Activated CD4-positive, alpha-beta memory T cell treated with anti-CD3 and anti-CD28 coated beads for 36 hours (primary cell): ENCODE measurements at regions not wholly inside any gene's neighbourhood (a gene's known extent, or its start where the extent isn't known, plus 50 kb on each side); places are given as distances from the start of the nearest gene placed in this dataset.

Experiments
- CTCF ChIA-PET: fragments of 350-600 bp; sonication (Branson Sonifier 250); formaldehyde crosslinking; loops from one replicate; lab custom pipeline; 2021; ENCODE audit warnings: antibody characterized with exemption, inconsistent platforms; lab: Charles Lee
- POLR2A ChIA-PET: fragments of 350-600 bp; sonication (Branson Sonifier 250); formaldehyde crosslinking; loops from one replicate; lab custom pipeline; 2021; ENCODE audit warnings: antibody characterized with exemption; lab: Charles Lee
- DNase-seq: peaks from one replicate; pipeline ENCODE4 v3.0.0-alpha.2; 2020
- H3K27ac Mint-ChIP-seq: one replicate; pipeline ENCODE4 v1.8.0; 2021; ENCODE audit warnings: mixed read lengths
- H3K27me3 Mint-ChIP-seq: one replicate; pipeline ENCODE4 v1.8.0; 2021; ENCODE audit warnings: mixed read lengths
- H3K36me3 Mint-ChIP-seq: one replicate; pipeline ENCODE4 v1.8.0; 2021; ENCODE audit warnings: mixed read lengths
- H3K4me1 Mint-ChIP-seq: one replicate; pipeline ENCODE4 v1.8.0; 2021; ENCODE audit warnings: low read depth, mixed read lengths
- H3K4me3 Mint-ChIP-seq: one replicate; pipeline ENCODE4 v1.8.0; 2021; ENCODE audit warnings: mild to moderate bottlenecking, mixed read lengths
- H3K9me3 Mint-ChIP-seq: one replicate; pipeline ENCODE4 v1.8.0; 2021; ENCODE audit warnings: mixed read lengths
- intact Hi-C: fragments of 100-400 bp; cut with micrococcal nuclease; formaldehyde crosslinking; loops from one replicate; pipeline ENCODE4 v1.15.1; 2023

- ChIA-PET POLR2A (no interaction called here), CTCF (no interaction called here)
- Mint-ChIP-seq H3K4me1 (peaks cover 5% of the 10 kb centered on the region), H3K27ac (no peak overlapping the region), H3K27me3 (peaks cover 2% of the 10 kb centered on the region), H3K36me3 (no peaks in the 10 kb centered on the region), H3K9me3 (no peaks in the 10 kb centered on the region), H3K4me3 (no peak overlapping the region)
- intact Hi-C loops, result no loop called here
- no peak for DNase-seq
Measured at GRCh38 chr1:114216431-114217173, 62.9 kb upstream of the SYT6 start.

DNA sequence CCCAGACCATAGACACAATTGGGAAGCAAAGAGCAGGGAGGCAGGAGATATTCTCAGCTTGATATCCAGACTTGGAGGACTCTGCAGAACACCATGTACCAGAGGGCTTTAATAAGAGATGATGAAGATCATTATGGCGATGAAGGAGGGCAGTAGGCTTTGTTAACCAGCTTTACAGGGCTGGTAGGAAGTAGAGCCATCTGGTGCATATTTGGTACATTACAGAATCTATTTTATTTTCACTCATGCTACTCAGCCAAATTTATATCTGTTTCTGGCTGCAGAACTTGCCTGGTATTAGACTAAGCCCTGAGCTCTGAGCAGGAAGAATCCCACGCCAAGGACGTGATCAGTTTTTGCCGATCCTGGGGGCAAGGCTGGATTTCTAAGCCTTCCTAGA lies 61.8 kb upstream of the SYT6 start:
- H3K36me3 Mint-ChIP-seq, result no peaks in the 10 kb centered on the region
- ChIA-PET POLR2A (no interaction called here), CTCF (no interaction called here)
- peaks cover 2% of the 10 kb centered on the region for H3K27me3 Mint-ChIP-seq
- intact Hi-C loops, result no loop called here
- H3K9me3 Mint-ChIP-seq, result no peaks in the 10 kb centered on the region
- H3K4me3 Mint-ChIP-seq, result no peak overlapping the region
- DNase-seq, result no peak
- peaks cover 5% of the 10 kb centered on the region for H3K4me1 Mint-ChIP-seq
- H3K27ac Mint-ChIP-seq, result no peak overlapping the region

DNA sequence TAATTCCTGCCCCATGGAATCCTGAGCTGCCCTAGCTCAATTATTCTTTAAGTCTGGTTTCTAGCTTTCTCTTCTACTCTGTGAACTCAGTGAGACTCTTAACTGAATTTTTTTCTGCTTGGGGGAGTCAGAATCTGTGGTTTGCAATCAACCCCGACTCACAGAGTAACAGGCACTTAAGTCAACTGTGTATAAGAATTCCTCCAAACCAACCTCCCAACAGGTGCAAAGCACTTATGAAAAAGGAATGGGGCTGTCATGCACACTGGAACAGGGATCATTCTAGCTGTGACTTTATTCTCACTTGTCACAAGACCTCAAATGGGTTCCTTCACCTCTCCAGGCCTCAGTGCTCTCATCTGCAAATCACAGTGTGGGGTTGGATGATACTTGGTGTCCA lies 60.3 kb upstream of the SYT6 start:
- no peak for DNase-seq
- no peak overlapping the region for H3K27ac Mint-ChIP-seq
- H3K27me3 Mint-ChIP-seq, result peaks cover 2% of the 10 kb centered on the region
- no peaks in the 10 kb centered on the region for H3K9me3 Mint-ChIP-seq
- peaks cover 5% of the 10 kb centered on the region for H3K4me1 Mint-ChIP-seq
- POLR2A ChIA-PET, result interaction anchor here (0.5 kb wide), 1 partner anchor 25 kb away, joined by 3 read pairs; no protein-coding TSS in a partner anchor
- CTCF ChIA-PET, result interaction anchor here (1.1 kb wide), 1 partner anchor 236 kb away, joined by 4 read pairs; no protein-coding TSS in a partner anchor
- H3K4me3 Mint-ChIP-seq, result no peak overlapping the region
- H3K36me3 Mint-ChIP-seq, result no peaks in the 10 kb centered on the region
- intact Hi-C loops, result no loop called here

GRCh38 chr1:114209971-114210370 lies 56.3 kb upstream of the SYT6 start:
- Mint-ChIP-seq H3K27me3 (peaks cover 18% of the 10 kb centered on the region), H3K4me3 (no peak overlapping the region), H3K36me3 (no peaks in the 10 kb centered on the region), H3K4me1 (no peaks in the 10 kb centered on the region), H3K27ac (no peak overlapping the region), H3K9me3 (no peaks in the 10 kb centered on the region)
- CTCF ChIA-PET, result interaction anchor here (1.1 kb wide), 1 partner anchor 73 kb away, joined by 3 read pairs; no protein-coding TSS in a partner anchor
- POLR2A ChIA-PET, result no interaction called here
- intact Hi-C loops, result no loop called here
- no peak for DNase-seq

- intact Hi-C loops, result no loop called here
- Mint-ChIP-seq H3K27ac (no peak overlapping the region), H3K4me1 (no peaks in the 10 kb centered on the region), H3K36me3 (no peaks in the 10 kb centered on the region), H3K27me3 (peaks cover 18% of the 10 kb centered on the region), H3K4me3 (no peak overlapping the region), H3K9me3 (no peaks in the 10 kb centered on the region)
- POLR2A ChIA-PET, result no interaction called here
- CTCF ChIA-PET, result no interaction called here
- DNase-seq, result no peak
Measured at GRCh38 chr1:114208714-114209113, 55.0 kb upstream of the SYT6 start.

GRCh38 chr1:114208106-114208505 lies 54.4 kb upstream of the SYT6 start:
- POLR2A ChIA-PET, result no interaction called here

GRCh38 chr1:114207635-114208034 lies 54.0 kb upstream of the SYT6 start:
- H3K27ac Mint-ChIP-seq, result no peak overlapping the region
- H3K4me1 Mint-ChIP-seq, result no peaks in the 10 kb centered on the region
- H3K9me3 Mint-ChIP-seq, result no peaks in the 10 kb centered on the region
- no peak for DNase-seq
- ChIA-PET CTCF (no interaction called here), POLR2A (no interaction called here)
- H3K36me3 Mint-ChIP-seq, result no peaks in the 10 kb centered on the region
- peaks cover 18% of the 10 kb centered on the region for H3K27me3 Mint-ChIP-seq
- no peak overlapping the region for H3K4me3 Mint-ChIP-seq
- intact Hi-C loops, result no loop called here

More at GRCh38 chr1:114208106-114208505, 54.4 kb upstream of the SYT6 start:
- intact Hi-C loops, result no loop called here
- H3K4me1 Mint-ChIP-seq, result no peaks in the 10 kb centered on the region
- peaks cover 18% of the 10 kb centered on the region for H3K27me3 Mint-ChIP-seq
- H3K4me3 Mint-ChIP-seq, result no peak overlapping the region
- H3K27ac Mint-ChIP-seq, result no peak overlapping the region
- H3K9me3 Mint-ChIP-seq, result no peaks in the 10 kb centered on the region
- no peak for DNase-seq
- CTCF ChIA-PET, result no interaction called here
- H3K36me3 Mint-ChIP-seq, result no peaks in the 10 kb centered on the region

- no peak overlapping the region for H3K27ac Mint-ChIP-seq
- CTCF ChIA-PET, result no interaction called here
- DNase-seq, result no peak
- intact Hi-C loops, result no loop called here
- H3K4me3 Mint-ChIP-seq, result no peak overlapping the region
- H3K27me3 Mint-ChIP-seq, result peaks cover 20% of the 10 kb centered on the region
- H3K36me3 Mint-ChIP-seq, result no peaks in the 10 kb centered on the region
- no peaks in the 10 kb centered on the region for H3K9me3 Mint-ChIP-seq
- POLR2A ChIA-PET, result no interaction called here
- no peaks in the 10 kb centered on the region for H3K4me1 Mint-ChIP-seq
Measured at GRCh38 chr1:114206392-114206791, 52.7 kb upstream of the SYT6 start.

- intact Hi-C loops, result no loop called here
- Mint-ChIP-seq H3K27me3 (peaks cover 23% of the 10 kb centered on the region), H3K9me3 (no peaks in the 10 kb centered on the region), H3K36me3 (no peaks in the 10 kb centered on the region), H3K27ac (no peak overlapping the region), H3K4me1 (no peaks in the 10 kb centered on the region), H3K4me3 (no peak overlapping the region)
- DNase-seq, result no peak
- CTCF ChIA-PET, result no interaction called here
- POLR2A ChIA-PET, result no interaction called here
Measured at GRCh38 chr1:114203595-114204128, 50.0 kb upstream of the SYT6 start.
